Stimulated activated CD8-positive, alpha-beta memory T cell treated with anti-CD3 and anti-CD28 coated beads, Interleukin-12 subunit alpha, Interleukin-12 subunit beta, amount 100 ng/mL, for 24 hours (primary cell): ENCODE measurements at regions not wholly inside any gene's neighbourhood (a gene's known extent, or its start where the extent isn't known, plus 50 kb on each side); places are given as distances from the start of the nearest gene placed in this dataset.

Experiments used
- DNase-seq: peaks from one replicate; pipeline ENCODE4 v3.0.0-alpha.2; 2020; ENCODE audit errors: extremely low read depth

- DNase-seq, result no peak
These were observed 77.3 kb upstream of the UBAC2 start for GRCh38 chr13:99123101-99124045.

DNA sequence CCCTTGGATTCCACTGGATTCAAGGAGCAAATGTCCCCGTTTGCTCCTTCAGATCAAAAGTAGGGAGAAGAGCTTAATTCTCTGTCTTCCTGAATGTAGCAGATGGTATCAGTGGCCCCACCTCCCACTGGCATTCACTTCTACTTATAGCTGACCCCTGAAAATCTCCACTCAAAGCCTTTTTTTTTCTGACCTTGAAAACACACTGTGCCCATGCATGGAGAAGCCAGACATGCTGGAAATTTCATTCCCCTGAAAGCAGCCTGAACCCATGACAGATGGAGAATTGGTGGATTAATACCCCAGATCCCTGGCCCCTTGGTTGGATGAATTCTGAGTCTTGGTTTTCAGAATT lies 76.6 kb upstream of the UBAC2 start:
- no peak for DNase-seq

GRCh38 chr13:99124794-99125316 lies 75.8 kb upstream of the UBAC2 start:
- DNase-seq, result no peak

DNA sequence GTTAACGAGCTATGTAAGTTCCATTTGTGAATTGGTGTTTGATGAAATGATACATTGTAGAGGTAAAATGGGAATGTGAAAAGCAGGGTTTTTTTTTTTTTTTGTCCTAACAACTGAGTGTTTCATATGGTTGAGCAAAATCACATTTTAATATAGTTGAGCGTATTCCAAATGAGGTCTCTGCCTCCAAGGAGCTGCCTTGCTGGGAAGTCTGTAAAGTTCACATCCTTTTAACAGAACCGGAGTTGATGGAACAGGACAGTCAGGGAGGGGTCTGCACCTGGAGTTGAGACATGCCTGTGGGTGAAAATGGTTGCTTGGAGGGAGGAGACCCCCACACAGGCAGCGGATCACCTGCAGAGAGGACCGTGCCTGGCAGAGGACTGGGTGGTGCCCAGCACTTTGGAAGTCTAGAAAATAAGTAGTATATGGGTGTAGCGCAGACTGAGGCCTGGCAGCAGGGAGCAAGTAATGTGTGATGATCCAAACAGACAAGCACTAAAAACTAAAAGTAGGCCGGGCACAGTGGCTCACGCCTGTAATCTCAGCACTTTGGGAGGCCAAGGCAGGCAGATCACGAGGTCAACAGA lies 75.2 kb upstream of the UBAC2 start:
- no peak for DNase-seq

GRCh38 chr13:99126821-99127220 lies 73.8 kb upstream of the UBAC2 start:
- DNase-seq, result no peak

DNA sequence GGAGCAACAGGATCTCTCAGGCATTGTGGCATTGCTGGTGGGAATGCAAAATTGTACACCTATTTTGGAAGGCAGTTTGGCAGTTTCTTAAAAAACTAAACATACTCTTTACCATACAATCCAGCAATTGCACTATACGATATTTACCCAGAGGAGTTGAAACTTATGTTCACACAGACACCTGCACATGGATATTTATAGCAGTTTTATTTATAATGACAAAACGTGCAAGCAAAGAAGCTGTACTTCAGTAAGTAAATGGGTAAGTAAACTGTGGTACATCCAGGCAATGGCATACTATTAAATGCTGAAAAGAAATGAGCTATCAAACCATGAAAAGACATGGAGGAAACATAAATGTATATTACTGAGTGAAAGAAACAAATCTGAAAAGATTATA lies 71.6 kb upstream of the UBAC2 start:
- no peak for DNase-seq

DNA sequence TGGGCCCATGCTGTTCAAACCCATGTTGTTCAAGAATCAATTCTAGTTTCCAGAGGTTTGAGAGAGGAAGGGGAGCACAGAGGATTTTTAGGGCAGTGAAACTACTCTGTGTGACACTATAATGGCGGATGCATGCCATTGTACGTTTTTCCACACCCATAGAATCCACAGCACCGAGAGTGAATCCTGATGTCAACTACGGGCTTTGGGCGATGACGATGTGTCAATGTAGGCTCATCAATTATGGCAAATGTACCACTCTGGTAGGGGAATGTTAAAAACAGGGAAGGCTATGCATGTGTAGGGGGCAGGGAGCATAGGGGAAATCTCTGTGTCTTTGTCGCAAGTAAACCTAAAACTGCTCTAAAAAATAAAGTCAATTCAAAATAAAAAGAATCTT lies 70.7 kb upstream of the UBAC2 start:
- DNase-seq, result no peak

- DNase-seq, result no peak
These were observed 69.2 kb upstream of the UBAC2 start for GRCh38 chr13:99131410-99131809.

DNA sequence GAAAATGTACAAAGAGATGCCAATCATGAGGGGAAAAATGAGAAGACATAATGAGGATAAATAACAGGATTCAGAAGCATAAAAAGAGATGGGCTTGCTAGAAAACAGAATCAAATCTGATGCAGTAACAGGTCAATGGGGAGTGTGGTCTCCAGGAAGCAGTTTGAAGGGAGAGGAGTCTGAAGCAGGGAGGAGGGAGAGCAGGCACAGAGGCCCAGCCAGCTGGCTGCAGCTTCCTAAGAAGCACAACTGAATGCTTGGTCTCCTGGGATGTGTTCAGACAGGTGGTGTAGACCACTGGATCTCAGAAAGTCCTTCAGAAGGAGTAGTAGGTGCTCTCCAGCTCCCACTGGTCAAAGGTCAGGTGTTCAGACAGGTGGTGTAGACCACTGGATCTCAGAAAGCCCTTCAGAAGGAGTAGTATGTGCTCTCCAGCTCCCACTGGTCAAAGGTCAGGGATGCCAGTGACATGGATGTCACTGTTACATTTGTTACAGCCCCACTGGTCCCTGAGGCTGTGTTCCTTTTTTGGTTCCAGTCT lies 68.3 kb upstream of the UBAC2 start:
- DNase-seq, result no peak

GRCh38 chr13:99133230-99133629 lies 67.4 kb upstream of the UBAC2 start:
- no peak for DNase-seq

DNA sequence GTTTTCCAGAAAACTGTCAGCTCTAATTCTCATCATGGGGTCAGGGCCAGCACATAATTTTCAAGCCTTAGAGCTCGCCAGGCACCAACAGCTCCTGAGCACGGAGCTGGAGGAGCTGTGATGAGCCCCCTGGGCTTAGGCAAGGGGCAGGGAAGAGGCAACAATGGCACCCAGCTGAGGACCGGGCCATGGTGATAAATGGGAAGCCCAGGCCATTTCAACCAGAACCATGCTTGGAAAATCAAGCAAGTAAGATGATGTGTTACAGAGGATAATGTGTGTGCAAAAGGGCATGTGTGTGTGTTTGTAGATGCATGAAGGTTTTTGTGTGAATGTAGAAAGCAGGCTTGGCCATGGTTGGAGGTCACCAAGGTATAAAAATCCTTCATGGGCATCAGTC lies 66.8 kb upstream of the UBAC2 start:
- no peak for DNase-seq

GRCh38 chr13:99135591-99135990 lies 65.1 kb upstream of the UBAC2 start:
- DNase-seq, result no peak

- DNase-seq, result no peak
These were observed 64.2 kb upstream of the UBAC2 start for GRCh38 chr13:99136427-99136954.

DNA sequence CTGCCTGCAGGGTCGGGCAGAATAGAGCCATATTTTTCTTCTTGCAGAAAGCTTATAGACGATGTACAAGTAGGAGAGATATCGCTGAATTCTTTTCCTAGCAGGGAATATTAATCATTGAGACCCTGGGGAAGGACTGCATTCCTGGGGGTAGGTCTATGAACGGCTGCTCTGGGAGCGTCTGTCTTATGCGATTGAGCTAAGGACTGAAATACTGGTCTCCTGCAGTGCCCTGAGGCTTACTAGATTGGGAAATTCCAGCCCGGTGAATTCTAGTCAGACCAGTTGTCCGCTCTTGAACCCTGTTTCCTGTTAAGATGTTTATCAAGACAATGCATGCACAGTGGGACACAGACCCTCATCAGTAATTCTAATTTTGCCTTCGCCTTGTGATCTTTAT lies 59.8 kb upstream of the UBAC2 start:
- no peak for DNase-seq

GRCh38 chr13:99143904-99144303 lies 56.8 kb upstream of the UBAC2 start:
- no peak for DNase-seq

DNA sequence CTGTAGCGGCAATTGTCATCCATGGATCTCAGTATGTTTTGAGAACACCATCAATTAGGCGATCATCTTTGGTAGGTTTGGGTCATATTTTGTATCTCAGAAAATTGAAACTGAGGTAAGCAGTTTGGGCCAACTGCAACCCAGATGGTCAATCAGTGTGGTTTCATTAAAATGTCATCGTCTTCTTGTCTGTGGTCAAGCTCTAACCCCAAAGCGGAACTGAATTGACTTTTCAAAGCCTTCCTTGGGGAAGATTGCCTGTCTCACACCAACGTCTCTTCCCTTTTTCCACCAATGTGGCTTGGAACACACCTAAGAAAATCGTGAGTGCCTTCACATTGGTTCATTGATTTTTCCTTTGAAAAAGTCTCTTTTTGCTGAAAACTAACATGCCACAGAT lies 56.3 kb upstream of the UBAC2 start:
- DNase-seq, result no peak

- no peak for DNase-seq
These were observed 55.2 kb upstream of the UBAC2 start for GRCh38 chr13:99145461-99145860.

- DNase-seq, result no peak
These were observed 49.9 kb upstream of the UBAC2 start for GRCh38 chr13:99150575-99151361.
